ENCODE measurements at regions not wholly inside any gene's neighbourhood (a gene's known extent, or its start where the extent isn't known, plus 50 kb on each side); places are given as distances from the start of the nearest gene placed in this dataset.
A peak's percentile ranks its signal among the peaks of the same experiment; 100 is the strongest.

DNA sequence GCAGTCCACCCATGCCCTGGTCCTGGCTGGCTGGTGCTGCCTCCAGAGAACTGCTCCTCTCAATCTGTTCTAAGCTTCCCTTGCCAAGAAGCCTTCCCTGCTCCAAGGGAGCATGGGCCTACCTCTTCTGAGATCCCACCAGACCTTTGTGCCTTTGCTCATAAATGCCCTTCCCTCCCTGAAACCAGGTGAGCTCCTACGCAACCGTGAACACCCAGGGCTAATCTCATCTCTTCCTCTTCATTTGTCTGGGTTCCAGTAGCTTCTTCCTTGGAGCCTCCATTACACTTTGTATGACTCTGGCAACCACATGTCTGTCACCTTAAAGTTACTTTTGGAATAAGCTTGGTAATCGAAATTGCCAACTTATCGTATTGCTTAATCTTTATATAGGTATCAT lies 270.6 kb downstream of the PBX3 start:
- no peak for DNase-seq (ENCODE audit: low spot score)

DNA sequence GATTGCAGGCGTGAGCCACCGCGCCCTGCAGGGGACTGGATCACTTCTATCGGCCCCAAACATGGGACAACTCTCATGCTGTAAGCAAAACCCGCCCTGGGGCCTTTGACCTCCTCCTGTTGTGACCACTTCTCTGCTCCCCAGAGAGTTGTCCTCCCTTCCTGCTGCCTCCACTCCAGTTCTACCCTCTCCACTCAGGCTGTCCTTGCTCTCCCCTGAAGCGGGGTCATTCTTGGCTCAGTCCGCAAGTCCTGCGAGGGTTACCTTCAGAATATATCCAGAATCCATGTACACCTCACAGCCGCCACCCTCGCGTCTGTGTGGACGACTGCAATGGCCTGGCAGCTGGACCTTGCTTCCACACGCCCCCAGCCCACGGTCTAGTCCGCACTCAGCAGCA lies 273.7 kb downstream of the PBX3 start:
- DNase-seq (ENCODE audit: low spot score): no peak

- no peak for DNase-seq (ENCODE audit: low spot score)
Observed at GRCh38 chr9:126023962-126024361, 276.8 kb downstream of the PBX3 start.

GRCh38 chr9:126024581-126025230 lies 277.5 kb downstream of the PBX3 start:
- DNase-seq (ENCODE audit: low spot score): no peak

GRCh38 chr9:126025991-126026390 lies 278.8 kb downstream of the PBX3 start:
- no peak for DNase-seq (ENCODE audit: low spot score)

- no peak for DNase-seq (ENCODE audit: low spot score)
Observed at GRCh38 chr9:126027566-126027965, 280.4 kb downstream of the PBX3 start.

DNA sequence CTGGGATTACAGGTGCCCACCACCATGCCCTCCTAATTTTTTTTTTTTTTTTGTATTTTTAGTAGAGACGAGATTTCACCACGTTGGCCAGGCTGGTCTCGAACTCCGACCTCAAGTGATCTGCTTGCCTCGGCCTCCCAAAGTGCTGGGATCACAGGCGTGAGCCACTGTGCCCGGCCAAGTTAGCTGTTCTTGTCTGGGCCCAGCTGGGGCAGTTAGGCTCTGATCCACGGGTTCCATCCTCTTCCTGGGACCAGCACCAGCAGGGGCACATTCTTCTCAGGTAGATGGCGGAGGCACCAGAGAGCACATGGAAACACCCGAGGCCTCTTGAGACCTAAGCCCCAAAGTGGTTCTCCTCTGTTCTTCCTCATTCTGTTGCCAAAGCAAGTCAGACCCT lies 281.6 kb downstream of the PBX3 start:
- DNase-seq (ENCODE audit: low spot score): no peak

DNA sequence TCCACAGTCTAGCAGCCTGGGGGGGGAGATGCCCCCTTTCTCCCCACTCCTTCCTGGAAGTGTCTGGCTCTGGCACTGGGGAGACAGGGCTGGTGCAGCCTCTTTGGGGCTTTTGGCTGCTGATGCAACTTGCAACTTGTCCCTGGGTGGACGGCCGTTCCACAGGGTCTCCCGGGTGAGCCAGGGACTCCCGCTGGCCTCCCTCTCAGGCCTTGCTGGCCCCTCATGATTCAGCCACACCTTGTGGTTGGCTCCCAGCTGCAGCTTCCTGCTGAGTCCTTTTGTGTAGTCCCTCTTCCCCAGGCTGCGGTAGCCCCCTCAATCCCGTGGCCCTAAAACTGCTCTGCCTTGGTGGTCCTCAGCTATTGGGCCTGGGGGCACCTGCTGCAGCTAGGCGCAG lies 283.5 kb downstream of the PBX3 start:
- DNase-seq (ENCODE audit: low spot score): no peak

DNA sequence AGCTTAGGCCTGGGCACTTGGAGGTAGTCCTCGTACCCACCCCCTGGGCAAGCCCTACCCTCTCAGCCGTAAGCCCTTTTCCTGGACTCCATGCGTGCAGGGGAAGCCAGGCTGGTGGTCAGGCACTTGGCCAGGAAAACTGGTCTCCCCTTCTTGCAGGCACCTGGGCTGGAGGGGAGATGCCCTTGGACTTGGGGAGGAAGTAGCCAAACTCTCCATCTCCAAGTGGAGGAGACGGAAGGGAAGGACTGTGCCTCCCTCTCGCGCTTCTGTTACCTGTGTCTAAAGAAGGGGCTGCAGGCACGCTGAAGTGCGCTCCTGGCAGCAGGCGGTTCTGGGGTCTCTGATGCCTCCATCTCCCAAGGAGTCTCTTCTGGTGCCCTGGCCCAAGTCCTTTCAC lies 283.9 kb downstream of the PBX3 start:
- DNase-seq (ENCODE audit: low spot score): no peak

- DNase-seq (ENCODE audit: low spot score): no peak
Observed at GRCh38 chr9:126032135-126032534, 285.0 kb downstream of the PBX3 start.

DNA sequence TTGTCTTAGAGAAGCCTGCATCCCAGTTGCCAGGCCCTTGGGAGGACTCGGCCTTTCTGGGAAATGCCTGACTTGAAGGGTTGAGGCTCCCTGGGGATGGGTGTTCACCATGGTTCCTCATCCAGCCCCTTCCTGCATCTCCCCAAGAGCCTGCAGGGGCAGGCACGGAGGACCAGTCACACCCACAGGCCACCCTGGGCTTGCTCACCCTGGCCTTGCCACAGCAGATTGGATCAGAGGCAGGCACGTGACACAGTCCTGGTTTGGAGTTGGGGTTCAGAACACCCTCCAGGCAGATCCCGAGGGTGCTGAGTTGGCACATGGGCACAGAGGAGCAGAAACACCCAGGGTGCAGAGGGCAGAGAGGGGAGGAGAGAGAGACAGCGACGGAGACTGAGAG lies 286.1 kb downstream of the PBX3 start:
- DNase-seq (ENCODE audit: low spot score): no peak

- DNase-seq (ENCODE audit: low spot score): no peak
Observed at GRCh38 chr9:126033956-126034355, 286.8 kb downstream of the PBX3 start.

DNA sequence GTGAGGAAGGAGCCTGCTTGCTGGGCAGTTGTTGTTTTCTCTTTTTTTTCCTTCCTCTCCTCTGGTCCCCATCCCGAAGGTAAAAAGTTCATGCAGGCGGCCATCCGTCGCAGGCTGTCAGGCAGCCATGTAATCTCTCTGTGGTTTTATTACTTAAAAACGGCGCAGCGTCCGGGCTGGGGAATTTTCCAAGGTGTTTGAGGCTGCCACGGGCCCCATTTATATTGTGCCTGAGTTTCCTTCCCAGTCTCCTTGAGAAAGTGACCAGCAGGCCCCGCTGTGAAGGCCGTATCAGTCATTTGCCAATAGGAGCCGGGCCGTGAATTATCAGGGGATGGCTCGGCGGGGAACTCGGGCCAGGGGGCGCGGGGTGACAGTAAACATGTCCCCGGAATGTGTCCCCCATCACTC lies 289.7 kb downstream of the PBX3 start:
- DNase-seq (ENCODE audit: low spot score): peak; percentile 33

- DNase-seq (ENCODE audit: low spot score): no peak
Observed at GRCh38 chr9:126038790-126039189, 287.8 kb upstream of the MVB12B start.

- no peak for DNase-seq (ENCODE audit: low spot score)
Observed at GRCh38 chr9:126043681-126044080, 282.9 kb upstream of the MVB12B start.

GRCh38 chr9:126049088-126049487 lies 277.5 kb upstream of the MVB12B start:
- DNase-seq (ENCODE audit: low spot score): no peak

GRCh38 chr9:126049896-126050604 lies 276.6 kb upstream of the MVB12B start:
- DNase-seq (ENCODE audit: low spot score): no peak

DNA sequence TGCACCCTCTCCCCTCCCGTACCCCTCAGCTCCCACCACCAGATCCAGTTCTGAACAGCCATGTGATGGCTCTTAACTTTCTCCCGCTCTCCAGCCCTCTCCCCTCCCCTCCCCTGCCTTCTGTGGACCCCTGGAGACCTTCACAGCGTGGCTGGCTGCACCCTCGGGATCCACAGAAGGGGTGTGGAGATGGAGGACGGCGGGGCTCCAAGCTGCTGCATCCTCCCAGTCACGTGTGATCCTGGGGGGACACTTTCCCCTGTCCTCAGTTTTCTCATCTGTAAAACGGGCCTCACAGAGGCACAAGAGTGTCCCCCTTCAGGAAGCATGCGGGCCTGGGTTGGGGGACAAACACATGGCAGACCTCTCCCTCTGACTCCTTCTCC lies 276.0 kb upstream of the MVB12B start:
- no peak for DNase-seq (ENCODE audit: low spot score)

DNA sequence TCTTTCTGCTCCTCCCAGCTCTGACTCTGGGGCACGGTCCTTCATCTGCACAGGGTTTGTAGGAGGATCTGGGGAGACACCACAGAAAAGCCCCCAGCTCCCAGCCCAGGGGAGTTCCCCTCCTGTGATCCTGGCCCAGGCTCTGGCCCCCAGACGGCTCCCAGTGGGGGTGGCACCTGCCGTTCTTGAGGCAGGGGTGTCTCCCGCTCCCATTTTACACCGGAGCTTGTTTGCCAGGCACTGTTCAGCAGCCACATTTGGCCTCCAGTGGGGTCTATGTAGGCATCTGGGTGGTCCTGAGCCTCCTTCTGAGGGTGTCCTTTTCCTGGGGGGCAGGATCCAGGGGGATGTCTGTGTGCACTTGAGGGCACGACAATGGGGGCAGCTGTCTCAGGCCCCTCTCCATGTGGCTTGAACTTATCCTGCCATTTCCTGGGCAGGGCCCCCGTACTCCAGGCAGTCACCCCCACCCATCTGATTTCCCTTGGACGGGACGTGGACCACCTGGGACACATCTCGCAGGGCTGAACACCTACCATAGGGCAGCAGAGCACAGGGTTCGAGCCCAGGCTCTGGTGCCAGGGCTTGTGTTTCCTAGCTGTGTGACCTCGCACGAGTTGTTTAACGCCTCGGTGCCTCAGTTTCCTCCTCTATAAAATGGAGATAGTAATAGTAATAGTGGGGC lies 275.0 kb upstream of the MVB12B start:
- DNase-seq (ENCODE audit: low spot score): no peak

GRCh38 chr9:126052791-126053190 lies 273.8 kb upstream of the MVB12B start:
- no peak for DNase-seq (ENCODE audit: low spot score)

DNA sequence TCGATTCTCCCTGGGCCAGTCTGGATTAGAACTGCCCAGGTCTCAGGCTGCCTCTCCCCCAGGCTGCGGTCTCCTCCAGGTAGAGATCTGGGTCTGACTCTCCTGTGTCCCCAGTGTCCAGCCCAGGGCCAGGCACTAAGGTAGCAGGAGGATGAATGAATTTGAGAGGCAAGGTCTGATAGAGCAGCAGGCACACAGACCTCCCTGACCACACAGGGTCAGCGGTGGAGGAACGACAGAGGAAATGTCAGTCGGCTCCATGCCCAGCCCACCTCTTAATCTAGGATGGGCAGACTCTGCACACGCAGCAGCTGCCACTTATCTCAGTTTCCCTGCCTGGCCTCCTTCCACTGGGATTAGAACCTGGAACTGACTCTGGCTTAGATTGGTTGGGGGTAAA lies 272.7 kb upstream of the MVB12B start:
- DNase-seq (ENCODE audit: low spot score): no peak

GRCh38 chr9:126055381-126055985 lies 271.1 kb upstream of the MVB12B start:
- DNase-seq (ENCODE audit: low spot score): no peak

Data from H4 (cell line).